Kidney (tissue), 13 donors: ENCODE measurements at regions not wholly inside any gene's neighbourhood (a gene's known extent, or its start where the extent isn't known, plus 50 kb on each side); places are given as distances from the start of the nearest gene placed in this dataset.

ENCODE experiments used
- DNase-seq, 5 donors: peaks; one replicate each; pipeline ENCODE4 v3.0.0-alpha.2; 2013 to 2020
- FAIRE-seq: peaks from 2 replicates; lab custom pipeline; 2012; peaks lifted over from hg19 to GRCh38; lab: Jason Lieb, UNC
- H3K27ac ChIP-seq, 2 donors: one replicate each; pipeline ENCODE4 v1.7.0; 2013; ENCODE audit warnings: low read depth in 2 of 2, low read length in 2 of 2, inconsistent platforms in 1 of 2
- H3K27me3 ChIP-seq: one replicate; pipeline ENCODE4 v1.7.1; 2013; ENCODE audit warnings: low read length, inconsistent platforms; ENCODE audit not compliant: control insufficient read depth, insufficient read depth
- H3K36me3 ChIP-seq, 3 donors: one replicate each; pipeline versions ENCODE4 v1.7.0 to v1.7.1; 2013; ENCODE audit warnings: low read length in 3 of 3, control low read depth in 1 of 3, inconsistent platforms in 1 of 3; ENCODE audit not compliant: insufficient read depth in 3 of 3, control insufficient read depth in 2 of 3
- H3K4me1 ChIP-seq, 3 donors: one replicate each; pipeline versions ENCODE4 v1.7.0 to v1.7.1; 2013; ENCODE audit warnings: low read length in 3 of 3, inconsistent platforms in 1 of 3, low read depth in 1 of 3; ENCODE audit not compliant: control insufficient read depth in 2 of 3, insufficient read depth in 2 of 3
- H3K4me3 ChIP-seq, 3 donors: one replicate each; pipeline versions ENCODE4 v1.7.0 to v1.8.1; 2013; ENCODE audit warnings: low read length in 3 of 3, control low read depth in 1 of 3, inconsistent platforms in 1 of 3
- H3K9ac ChIP-seq, 3 donors: one replicate each; pipeline versions ENCODE4 v1.7.0 to v1.7.1; 2013; ENCODE audit warnings: low read length in 3 of 3, control low read depth in 1 of 3, inconsistent platforms in 1 of 3
- H3K9me3 ChIP-seq, 3 donors: one replicate each; pipeline versions ENCODE4 v1.7.0 to v1.7.1; 2013; ENCODE audit warnings: low read length in 3 of 3, control low read depth in 1 of 3, inconsistent platforms in 1 of 3; ENCODE audit not compliant: control insufficient read depth in 2 of 3, insufficient read depth in 1 of 3
- intact Hi-C: fragments of 100-400 bp; cut with DNase I; formaldehyde crosslinking; loops from one replicate; pipeline ENCODE4 v1.11.1; 2022
- TF ChIP-seq, protein P1 (sequence below): IDR thresholded peaks from 3 replicates; pipeline ENCODE4 v1.5.1; 2012; ENCODE audit warnings: mild to moderate bottlenecking, moderate library complexity, borderline replicate concordance; ENCODE audit not compliant: insufficient read depth; ENCODE audit errors: extremely low read depth
- donor health status: control.
- donor health status: control.
- donor health status: control.
- donor health status: control.
- donor health status: control.
- donor health status: DM: yes; HTN: yes; CAD: no.
- donor health status: Normal renal cell carcinoma (clear cell type).

DNA sequence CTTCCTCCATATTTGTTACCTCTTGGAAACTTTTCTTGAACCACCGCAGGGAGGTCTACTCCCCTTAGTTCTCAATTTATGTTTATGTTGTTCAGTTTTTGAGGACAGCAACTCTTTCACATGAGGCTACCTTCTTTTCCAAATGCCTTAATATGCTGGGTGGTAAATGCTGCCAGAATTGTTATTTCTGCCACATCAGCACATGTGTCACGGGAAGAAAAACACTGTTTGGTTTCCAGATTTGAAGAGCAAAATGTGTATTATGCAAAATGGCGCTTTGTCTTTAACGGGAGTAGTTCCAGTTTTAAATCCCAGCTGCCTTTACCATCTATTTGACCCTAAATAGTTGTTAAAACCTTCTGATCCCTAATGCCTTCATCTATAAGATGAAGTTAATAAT lies 606.2 kb upstream of the TBL1XR1 start:
- Histone ChIP-seq H3K36me3 (no peaks in the 10 kb centered on the region), H3K27ac (no peak overlapping the region), H3K9ac (no peak overlapping the region), H3K27me3 (no peaks in the 10 kb centered on the region), H3K4me1 (no peaks in the 10 kb centered on the region), H3K9me3 (no peaks in the 10 kb centered on the region), H3K4me3 (no peak overlapping the region)
- DNase-seq (no peak), FAIRE-seq (no peak)
- TF ChIP-seq, protein P1, sequence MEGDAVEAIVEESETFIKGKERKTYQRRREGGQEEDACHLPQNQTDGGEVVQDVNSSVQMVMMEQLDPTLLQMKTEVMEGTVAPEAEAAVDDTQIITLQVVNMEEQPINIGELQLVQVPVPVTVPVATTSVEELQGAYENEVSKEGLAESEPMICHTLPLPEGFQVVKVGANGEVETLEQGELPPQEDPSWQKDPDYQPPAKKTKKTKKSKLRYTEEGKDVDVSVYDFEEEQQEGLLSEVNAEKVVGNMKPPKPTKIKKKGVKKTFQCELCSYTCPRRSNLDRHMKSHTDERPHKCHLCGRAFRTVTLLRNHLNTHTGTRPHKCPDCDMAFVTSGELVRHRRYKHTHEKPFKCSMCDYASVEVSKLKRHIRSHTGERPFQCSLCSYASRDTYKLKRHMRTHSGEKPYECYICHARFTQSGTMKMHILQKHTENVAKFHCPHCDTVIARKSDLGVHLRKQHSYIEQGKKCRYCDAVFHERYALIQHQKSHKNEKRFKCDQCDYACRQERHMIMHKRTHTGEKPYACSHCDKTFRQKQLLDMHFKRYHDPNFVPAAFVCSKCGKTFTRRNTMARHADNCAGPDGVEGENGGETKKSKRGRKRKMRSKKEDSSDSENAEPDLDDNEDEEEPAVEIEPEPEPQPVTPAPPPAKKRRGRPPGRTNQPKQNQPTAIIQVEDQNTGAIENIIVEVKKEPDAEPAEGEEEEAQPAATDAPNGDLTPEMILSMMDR = no peak
- intact Hi-C loops = no loop called here

DNA sequence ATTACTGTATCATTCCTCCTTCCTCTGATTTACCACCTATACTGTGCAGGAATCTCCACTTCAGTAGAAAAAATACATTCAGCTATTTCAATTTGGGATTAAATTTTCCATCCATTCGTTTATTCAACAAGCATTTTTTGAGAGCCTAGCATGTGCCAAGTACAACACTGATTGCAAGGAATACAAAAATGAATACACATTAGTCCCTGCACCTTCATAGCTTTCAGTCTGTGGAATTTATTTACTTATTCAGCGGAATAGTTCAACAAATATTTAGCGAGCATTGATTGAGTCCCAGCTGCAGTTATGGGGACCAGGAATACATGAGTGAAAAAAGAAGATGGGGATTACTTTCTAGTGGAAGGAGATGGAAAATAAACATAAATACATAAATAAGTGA lies 606.8 kb upstream of the TBL1XR1 start:
- FAIRE-seq (no peak), DNase-seq (no peak)
- H3K27ac ChIP-seq = no peak overlapping the region
- H3K27me3 ChIP-seq = no peaks in the 10 kb centered on the region
- H3K9ac ChIP-seq = no peak overlapping the region
- H3K36me3 ChIP-seq = no peaks in the 10 kb centered on the region
- H3K9me3 ChIP-seq = no peaks in the 10 kb centered on the region
- no peaks in the 10 kb centered on the region for H3K4me1 ChIP-seq
- H3K4me3 ChIP-seq = no peak overlapping the region
- intact Hi-C loops = no loop called here
- TF ChIP-seq, protein P1 = no peak

DNA sequence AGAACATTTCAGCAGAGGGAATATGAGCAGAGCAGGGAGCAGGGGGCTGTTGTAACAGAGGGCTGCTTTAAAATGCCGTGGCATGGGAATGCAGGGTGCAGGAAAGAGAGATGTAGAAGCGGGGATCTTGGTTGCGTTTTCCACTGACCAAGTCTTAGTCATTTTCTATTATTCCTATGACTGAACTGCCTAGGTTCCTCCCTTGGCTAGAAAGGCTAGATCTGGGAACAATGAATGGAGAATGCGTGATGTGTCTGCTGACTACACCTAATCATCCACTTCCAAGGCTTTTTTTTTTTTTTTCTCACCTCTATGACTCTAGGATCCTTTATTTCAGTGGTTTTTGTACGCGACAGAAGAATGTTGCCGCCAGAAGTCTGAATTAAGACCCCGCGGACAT lies 607.4 kb upstream of the TBL1XR1 start:
- H3K27ac ChIP-seq = no peak overlapping the region
- no peaks in the 10 kb centered on the region for H3K36me3 ChIP-seq

More for the DNA sequence above, 607.4 kb upstream of the TBL1XR1 start:
- no peak for FAIRE-seq
- Histone ChIP-seq H3K4me1 (no peaks in the 10 kb centered on the region), H3K9me3 (no peaks in the 10 kb centered on the region), H3K27me3 (no peaks in the 10 kb centered on the region), H3K9ac (no peak overlapping the region), H3K4me3 (no peak overlapping the region)
- DNase-seq = no peak
- intact Hi-C loops = no loop called here
- TF ChIP-seq, protein P1 = no peak
